ENCODE measurements at regions not wholly inside any gene's neighbourhood (a gene's known extent, or its start where the extent isn't known, plus 50 kb on each side); places are given as distances from the start of the nearest gene placed in this dataset.
"Not testable (repeated sequence)": the region's sequence is repeated elsewhere in the genome, so short reads cannot be mapped to it uniquely, and the experiment has no call there.

- Mint-ChIP-seq H3K36me3 (no peaks in the 10 kb centered on the region), H3K27ac (no peak overlapping the region), H3K4me3 (no peak overlapping the region), H3K9me3 (peaks cover 2% of the 10 kb centered on the region), H3K27me3 (no peaks in the 10 kb centered on the region), H3K4me1 (no peaks in the 10 kb centered on the region)
- no peak for DNase-seq
- CTCF ChIA-PET: no interaction called here
These were observed 228.1 kb upstream of the TFPI start for GRCh38 chr2:187782301-187782700.

GRCh38 chr2:187783446-187783845 lies 229.2 kb upstream of the TFPI start:
- CTCF ChIA-PET: no interaction called here
- Mint-ChIP-seq H3K9me3 (peaks cover 2% of the 10 kb centered on the region), H3K27ac (no peak overlapping the region), H3K27me3 (no peaks in the 10 kb centered on the region), H3K4me3 (no peak overlapping the region), H3K4me1 (no peaks in the 10 kb centered on the region), H3K36me3 (no peaks in the 10 kb centered on the region)
- no peak for DNase-seq

GRCh38 chr2:187784138-187784537 lies 229.9 kb upstream of the TFPI start:
- H3K36me3 Mint-ChIP-seq, H3K27me3 Mint-ChIP-seq, H3K4me1 Mint-ChIP-seq, CTCF ChIA-PET, DNase-seq, H3K4me3 Mint-ChIP-seq, H3K27ac Mint-ChIP-seq, H3K9me3 Mint-ChIP-seq: not testable (repeated sequence)

GRCh38 chr2:187799601-187800000 lies 245.4 kb upstream of the TFPI start:
- no peak overlapping the region for H3K4me3 Mint-ChIP-seq
- no peaks in the 10 kb centered on the region for H3K27me3 Mint-ChIP-seq
- H3K27ac Mint-ChIP-seq: no peak overlapping the region
- CTCF ChIA-PET: no interaction called here
- H3K9me3 Mint-ChIP-seq: peaks cover 2% of the 10 kb centered on the region
- no peaks in the 10 kb centered on the region for H3K4me1 Mint-ChIP-seq
- no peak for DNase-seq
- no peaks in the 10 kb centered on the region for H3K36me3 Mint-ChIP-seq

GRCh38 chr2:187803816-187804215 lies 249.6 kb upstream of the TFPI start:
- H3K9me3 Mint-ChIP-seq: peaks cover 2% of the 10 kb centered on the region
- H3K4me1 Mint-ChIP-seq: no peaks in the 10 kb centered on the region
- H3K4me3 Mint-ChIP-seq: no peak overlapping the region
- no peaks in the 10 kb centered on the region for H3K36me3 Mint-ChIP-seq
- H3K27ac Mint-ChIP-seq: no peak overlapping the region
- no peak for DNase-seq
- no peaks in the 10 kb centered on the region for H3K27me3 Mint-ChIP-seq
- CTCF ChIA-PET: no interaction called here

GRCh38 chr2:187815113-187815512 lies 260.9 kb upstream of the TFPI start:
- CTCF ChIA-PET: no interaction called here
- H3K4me3 Mint-ChIP-seq: no peak overlapping the region
- H3K27me3 Mint-ChIP-seq: no peaks in the 10 kb centered on the region

GRCh38 chr2:187819624-187820023 lies 265.4 kb upstream of the TFPI start:
- H3K36me3 Mint-ChIP-seq: no peaks in the 10 kb centered on the region
- CTCF ChIA-PET: no interaction called here
- no peak overlapping the region for H3K27ac Mint-ChIP-seq
- no peak for DNase-seq
- H3K9me3 Mint-ChIP-seq: no peaks in the 10 kb centered on the region
- no peaks in the 10 kb centered on the region for H3K27me3 Mint-ChIP-seq
- H3K4me1 Mint-ChIP-seq: no peaks in the 10 kb centered on the region
- H3K4me3 Mint-ChIP-seq: no peak overlapping the region

More at GRCh38 chr2:187815113-187815512, 260.9 kb upstream of the TFPI start:
- no peaks in the 10 kb centered on the region for H3K36me3 Mint-ChIP-seq
- no peaks in the 10 kb centered on the region for H3K4me1 Mint-ChIP-seq
- H3K27ac Mint-ChIP-seq: no peak overlapping the region
- H3K9me3 Mint-ChIP-seq: no peaks in the 10 kb centered on the region
- no peak for DNase-seq

GRCh38 chr2:187825108-187825507 lies 270.9 kb upstream of the TFPI start:
- Mint-ChIP-seq H3K9me3 (no peaks in the 10 kb centered on the region), H3K4me3 (no peak overlapping the region), H3K4me1 (no peaks in the 10 kb centered on the region), H3K27me3 (no peaks in the 10 kb centered on the region), H3K36me3 (no peaks in the 10 kb centered on the region), H3K27ac (no peak overlapping the region)
- DNase-seq: no peak
- CTCF ChIA-PET: no interaction called here

GRCh38 chr2:187826023-187826422 lies 271.8 kb upstream of the TFPI start:
- no peak overlapping the region for H3K27ac Mint-ChIP-seq
- no peak overlapping the region for H3K4me3 Mint-ChIP-seq
- CTCF ChIA-PET: no interaction called here

GRCh38 chr2:187834787-187835186 lies 280.6 kb upstream of the TFPI start:
- Mint-ChIP-seq H3K4me1 (no peaks in the 10 kb centered on the region), H3K4me3 (no peak overlapping the region), H3K27me3 (no peaks in the 10 kb centered on the region), H3K27ac (no peak overlapping the region), H3K36me3 (no peaks in the 10 kb centered on the region), H3K9me3 (no peaks in the 10 kb centered on the region)
- CTCF ChIA-PET: no interaction called here
- DNase-seq: no peak

More at GRCh38 chr2:187826023-187826422, 271.8 kb upstream of the TFPI start:
- H3K36me3 Mint-ChIP-seq: no peaks in the 10 kb centered on the region
- no peaks in the 10 kb centered on the region for H3K4me1 Mint-ChIP-seq
- no peak for DNase-seq
- no peaks in the 10 kb centered on the region for H3K9me3 Mint-ChIP-seq
- no peaks in the 10 kb centered on the region for H3K27me3 Mint-ChIP-seq

- Mint-ChIP-seq H3K27me3 (no peaks in the 10 kb centered on the region), H3K4me1 (no peaks in the 10 kb centered on the region), H3K36me3 (no peaks in the 10 kb centered on the region), H3K4me3 (no peak overlapping the region), H3K9me3 (no peaks in the 10 kb centered on the region), H3K27ac (no peak overlapping the region)
- CTCF ChIA-PET: interaction anchor here (1.6 kb wide), 1 partner anchor 339 kb away, joined by 6 read pairs; no protein-coding TSS in a partner anchor
- DNase-seq: no peak
These were observed 284.5 kb upstream of the TFPI start for GRCh38 chr2:187838690-187839089.

- Mint-ChIP-seq H3K27ac (no peak overlapping the region), H3K4me1 (no peaks in the 10 kb centered on the region), H3K36me3 (no peaks in the 10 kb centered on the region), H3K4me3 (no peak overlapping the region), H3K27me3 (no peaks in the 10 kb centered on the region), H3K9me3 (no peaks in the 10 kb centered on the region)
- CTCF ChIA-PET: interaction anchor here (1.1 to 3.4 kb wide), 3 partner anchors 261 to 342 kb away, joined by 3 to 21 read pairs (median 10); no protein-coding TSS in a partner anchor
- no peak for DNase-seq
These were observed 288.1 kb upstream of the TFPI start for GRCh38 chr2:187842315-187842714.

- H3K9me3 Mint-ChIP-seq: no peaks in the 10 kb centered on the region
- H3K4me3 Mint-ChIP-seq: no peak overlapping the region
- H3K27me3 Mint-ChIP-seq: no peaks in the 10 kb centered on the region
- DNase-seq: no peak
- CTCF ChIA-PET: interaction anchor here (0.7 to 3.4 kb wide), 5 partner anchors 10 to 343 kb away, joined by 3 to 21 read pairs (median 4); no protein-coding TSS in a partner anchor
- H3K27ac Mint-ChIP-seq: no peak overlapping the region
- no peaks in the 10 kb centered on the region for H3K4me1 Mint-ChIP-seq
- no peaks in the 10 kb centered on the region for H3K36me3 Mint-ChIP-seq
These were observed 289.0 kb upstream of the TFPI start for GRCh38 chr2:187842978-187843847.

GRCh38 chr2:187847245-187848208 lies 293.3 kb upstream of the TFPI start:
- no peak overlapping the region for H3K4me3 Mint-ChIP-seq
- CTCF ChIA-PET: no interaction called here
- H3K27me3 Mint-ChIP-seq: no peaks in the 10 kb centered on the region

More at GRCh38 chr2:187847245-187848208, 293.3 kb upstream of the TFPI start:
- Mint-ChIP-seq H3K27ac (no peak overlapping the region), H3K4me1 (no peaks in the 10 kb centered on the region), H3K36me3 (no peaks in the 10 kb centered on the region), H3K9me3 (no peaks in the 10 kb centered on the region)
- DNase-seq: no peak

All from activated naive CD4-positive, alpha-beta T cell treated with anti-CD3 and anti-CD28 coated beads, Interleukin-2, amount 10 ng/mL, durations not matched to agents 7 days and 5 days (primary cell).